NB4 (cell line): ENCODE measurements at regions not wholly inside any gene's neighbourhood (a gene's known extent, or its start where the extent isn't known, plus 50 kb on each side); places are given as distances from the start of the nearest gene placed in this dataset.
"Not testable (repeated sequence)": the region's sequence is repeated elsewhere in the genome, so short reads cannot be mapped to it uniquely, and the experiment has no call there.

Experiments used
- CTCF ChIP-seq: IDR thresholded peaks from one replicate; pipeline ENCODE4 v1.5.1; 2012; ENCODE audit warnings: low read depth, low read length
- POLR2A ChIP-seq: IDR thresholded peaks from 2 replicates; pipeline ENCODE4 v1.6.1; 2011; ENCODE audit warnings: mild to moderate bottlenecking; ENCODE audit not compliant: insufficient read length; ENCODE audit errors: extremely low read depth

DNA sequence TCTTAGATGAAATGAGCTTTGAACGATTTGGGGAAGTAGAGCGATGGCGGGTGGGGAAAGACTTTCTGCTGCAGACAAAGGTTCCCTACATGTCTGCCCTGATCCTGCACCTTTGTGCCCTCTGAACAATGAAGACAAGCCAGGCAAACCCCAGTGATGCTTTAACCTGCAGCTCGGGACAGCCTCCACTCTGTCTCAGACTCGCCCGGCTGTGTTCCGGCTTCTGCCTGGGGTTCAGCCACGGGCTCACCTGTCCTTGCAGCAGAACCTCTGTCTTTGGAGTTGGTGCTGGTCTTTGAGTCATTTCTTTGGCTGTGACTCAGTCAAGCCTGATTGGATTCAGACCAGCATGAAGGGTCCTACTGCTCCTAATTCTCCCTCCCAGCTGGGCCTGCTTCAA lies 823.6 kb upstream of the TPTE start:
- not testable (repeated sequence) for TF ChIP-seq CTCF, POLR2A
